ENCODE measurements at regions not wholly inside any gene's neighbourhood (a gene's known extent, or its start where the extent isn't known, plus 50 kb on each side); places are given as distances from the start of the nearest gene placed in this dataset.

GRCh38 chr11:122240638-122241037, 124.6 kb upstream of the BLID start:
- H3K27ac ChIP-seq, result no peak overlapping the region
- no peak for DNase-seq
- H3K36me3 ChIP-seq, result no peaks in the 10 kb centered on the region
- no peaks in the 10 kb centered on the region for H3K9me3 ChIP-seq
- H3K4me1 ChIP-seq, result peaks cover 0 to 3% (median 1%) of the 10 kb centered on the region in 4 donors
- 72 to 90% (median 76%) methylated on average over 3 of the region's 3 CpGs for WGBS, 5 donors
- no peak overlapping the region for H3K4me3 ChIP-seq
- no peaks in the 10 kb centered on the region for H3K27me3 ChIP-seq
- TF ChIP-seq POLR2A (IDR thresholded peaks at IDR 0.05) (no peak), EP300 (IDR thresholded peaks at IDR 0.05) (no peak), POLR2AphosphoS5 (IDR thresholded peaks at IDR 0.05) (no peak), CTCF (IDR thresholded peaks at IDR 0.05) (no peak)
- intact Hi-C loops (cut with DNase I; ENCODE audit: low total_unique reads), result no loop called here

- intact Hi-C loops (cut with DNase I; ENCODE audit: low total_unique reads), result no loop called here
- Histone ChIP-seq H3K27me3 (no peaks in the 10 kb centered on the region), H3K27ac (peak overlapping the region in 1 of 5 donors; percentile 20), H3K9me3 (no peaks in the 10 kb centered on the region), H3K4me3 (no peak overlapping the region), H3K4me1 (peaks cover 0 to 12% (median 4%) of the 10 kb centered on the region in 4 donors), H3K36me3 (no peaks in the 10 kb centered on the region)
- no peak for TF ChIP-seq POLR2A (IDR thresholded peaks at IDR 0.05)
- TF ChIP-seq POLR2AphosphoS5 (IDR thresholded peaks at IDR 0.05), result peak; percentile 44 to 86 (median 76)
- TF ChIP-seq CTCF (IDR thresholded peaks at IDR 0.05), result no peak
- TF ChIP-seq EP300 (IDR thresholded peaks at IDR 0.05), result peak; percentile 57
- 14 to 27% (median 17%) methylated on average over 3 of the region's 3 CpGs for WGBS, 5 donors
- DNase-seq, result peak in 1 of 2 donors; percentile 67
These were observed 119.6 kb upstream of the BLID start for GRCh38 chr11:122235615-122236014.

- DNase-seq, result no peak
- TF ChIP-seq POLR2AphosphoS5 (IDR thresholded peaks at IDR 0.05) (no peak), CTCF (IDR thresholded peaks at IDR 0.05) (no peak), POLR2A (IDR thresholded peaks at IDR 0.05) (no peak), EP300 (IDR thresholded peaks at IDR 0.05) (no peak)
- peaks cover 0 to 17% (median 7%) of the 10 kb centered on the region in 4 donors for H3K4me1 ChIP-seq
- H3K27me3 ChIP-seq, result no peaks in the 10 kb centered on the region
- H3K27ac ChIP-seq, result no peak overlapping the region
- intact Hi-C loops (cut with DNase I; ENCODE audit: low total_unique reads), result no loop called here
- 79 to 95% (median 88%) methylated on average over 3 of the region's 3 CpGs for WGBS, 5 donors
- no peaks in the 10 kb centered on the region for H3K36me3 ChIP-seq
- H3K4me3 ChIP-seq, result no peak overlapping the region
- no peaks in the 10 kb centered on the region for H3K9me3 ChIP-seq
These were observed 118.8 kb upstream of the BLID start for GRCh38 chr11:122234780-122235179.

GRCh38 chr11:122234257-122234656, 118.2 kb upstream of the BLID start:
- no peaks in the 10 kb centered on the region for H3K36me3 ChIP-seq
- no peaks in the 10 kb centered on the region for H3K27me3 ChIP-seq
- no peaks in the 10 kb centered on the region for H3K9me3 ChIP-seq
- H3K27ac ChIP-seq, result no peak overlapping the region
- intact Hi-C loops (cut with DNase I; ENCODE audit: low total_unique reads), result no loop called here
- H3K4me1 ChIP-seq, result peaks cover 0 to 22% (median 12%) of the 10 kb centered on the region in 4 donors
- H3K4me3 ChIP-seq, result no peak overlapping the region
- no peak for TF ChIP-seq CTCF (IDR thresholded peaks at IDR 0.05)
- no peak for TF ChIP-seq POLR2A (IDR thresholded peaks at IDR 0.05)
- TF ChIP-seq EP300 (IDR thresholded peaks at IDR 0.05), result no peak
- DNase-seq, result no peak

All from stomach (tissue), 8 donors.